Activated CD8-positive, alpha-beta memory T cell treated with anti-CD3 and anti-CD28 coated beads for 48 hours (primary cell): ENCODE measurements at regions not wholly inside any gene's neighbourhood (a gene's known extent, or its start where the extent isn't known, plus 50 kb on each side); places are given as distances from the start of the nearest gene placed in this dataset.

Source experiments
- DNase-seq, 3 experiments: peaks; one replicate each; pipeline ENCODE4 v3.0.0-alpha.2; 2020; ENCODE audit warnings: low read depth in 2 of 3, low spot score in 2 of 3

- DNase-seq, result no peak
Observed at GRCh38 chr13:59337070-59337469, 826.7 kb downstream of the DIAPH3 start.

DNA sequence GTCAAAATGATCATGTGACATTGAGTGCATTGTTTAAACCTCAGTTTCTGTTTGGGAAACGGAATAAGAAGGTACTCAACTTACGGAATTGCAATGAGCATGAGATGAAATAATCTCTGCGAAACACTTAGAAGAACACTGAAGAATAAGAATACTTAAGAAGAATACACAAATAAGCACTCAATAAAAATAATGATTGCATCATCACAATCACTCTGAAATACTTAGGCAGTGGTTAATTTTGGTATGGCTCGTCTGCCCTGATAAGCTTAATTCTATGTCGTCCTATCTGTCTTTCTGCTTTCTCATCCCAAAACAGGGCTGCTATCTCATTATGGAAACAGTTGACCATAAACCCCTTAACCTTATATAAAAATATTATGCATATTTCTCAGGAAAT is 823.6 kb downstream of the DIAPH3 start:
- DNase-seq, result no peak

GRCh38 chr13:59340581-59340980 is 823.1 kb downstream of the DIAPH3 start:
- no peak for DNase-seq

- no peak for DNase-seq
Observed at GRCh38 chr13:59342400-59342799, 821.3 kb downstream of the DIAPH3 start.

DNA sequence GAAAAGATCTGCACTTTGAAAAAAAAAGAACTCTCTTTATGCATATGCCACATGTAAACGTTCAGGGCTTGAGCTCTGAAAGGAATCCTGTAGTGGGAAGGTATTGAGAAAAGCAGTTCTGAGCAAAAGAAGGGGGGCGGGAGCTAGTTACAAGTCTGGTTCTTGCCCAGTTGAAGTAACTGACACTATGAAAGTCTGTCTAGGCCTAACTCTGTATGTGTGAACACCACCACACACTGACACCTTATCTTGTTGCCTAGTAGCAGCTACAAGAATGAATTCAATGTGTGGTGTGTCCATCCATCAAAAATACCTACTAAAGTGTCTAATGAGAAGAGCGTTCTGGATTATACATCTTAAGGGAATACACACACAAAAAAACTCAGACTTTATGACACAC is 820.6 kb downstream of the DIAPH3 start:
- no peak for DNase-seq

DNA sequence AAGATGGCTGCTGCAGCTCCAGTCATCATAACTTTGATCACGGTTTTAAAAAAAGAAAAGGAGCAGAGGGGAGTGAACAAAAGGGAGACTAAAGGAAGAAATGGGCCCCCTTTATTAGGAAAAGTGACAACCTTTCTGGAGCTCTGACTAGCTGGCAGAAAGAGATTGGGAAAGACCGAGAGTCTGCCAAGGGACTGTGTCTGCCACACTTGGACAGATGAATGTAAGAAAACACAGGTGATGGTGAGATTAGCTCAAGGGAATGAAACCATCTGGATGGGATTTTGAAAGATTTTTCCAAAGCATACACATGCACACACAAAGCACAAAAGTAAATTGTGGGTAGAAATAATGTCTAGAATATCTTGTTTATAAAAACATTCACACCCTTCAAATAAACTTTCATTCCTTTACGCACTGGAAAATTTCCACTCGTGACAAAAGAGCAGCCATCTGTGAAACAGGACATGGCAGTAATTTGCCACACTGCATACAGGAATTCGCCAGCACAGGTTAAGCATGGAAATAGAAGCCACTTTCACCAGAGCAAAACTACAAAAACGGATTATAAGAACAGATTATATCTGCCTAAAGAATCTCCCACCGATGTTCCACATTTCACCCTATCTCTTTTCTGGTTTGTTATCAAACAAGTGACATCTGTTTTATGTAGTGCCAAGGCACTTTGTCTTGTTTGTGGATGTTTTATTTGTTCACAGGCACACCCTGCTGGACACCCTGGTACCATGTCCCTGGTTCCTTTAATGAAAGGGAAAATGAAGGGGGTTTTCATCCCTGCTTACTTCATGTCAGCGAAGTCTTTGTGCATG is 819.5 kb downstream of the DIAPH3 start:
- DNase-seq, result no peak

DNA sequence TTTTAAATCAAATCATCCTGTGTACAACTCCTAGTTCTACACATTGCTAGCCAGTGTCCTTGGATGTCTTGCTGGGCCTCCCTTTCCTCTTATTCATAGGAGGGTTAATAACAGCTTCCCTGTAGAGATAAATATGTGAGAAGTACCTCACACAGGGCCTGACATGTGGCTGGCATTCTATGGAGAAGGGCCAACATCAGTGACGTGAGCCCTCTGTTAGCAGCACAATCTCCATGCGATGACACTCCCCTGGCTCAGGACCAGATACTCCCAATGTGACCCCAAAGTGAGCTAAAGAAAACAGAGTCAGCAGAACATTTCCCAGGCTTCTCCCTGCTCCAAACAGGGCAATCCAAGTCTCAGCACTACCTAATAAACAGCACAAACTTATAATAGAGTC is 818.4 kb downstream of the DIAPH3 start:
- DNase-seq, result no peak

DNA sequence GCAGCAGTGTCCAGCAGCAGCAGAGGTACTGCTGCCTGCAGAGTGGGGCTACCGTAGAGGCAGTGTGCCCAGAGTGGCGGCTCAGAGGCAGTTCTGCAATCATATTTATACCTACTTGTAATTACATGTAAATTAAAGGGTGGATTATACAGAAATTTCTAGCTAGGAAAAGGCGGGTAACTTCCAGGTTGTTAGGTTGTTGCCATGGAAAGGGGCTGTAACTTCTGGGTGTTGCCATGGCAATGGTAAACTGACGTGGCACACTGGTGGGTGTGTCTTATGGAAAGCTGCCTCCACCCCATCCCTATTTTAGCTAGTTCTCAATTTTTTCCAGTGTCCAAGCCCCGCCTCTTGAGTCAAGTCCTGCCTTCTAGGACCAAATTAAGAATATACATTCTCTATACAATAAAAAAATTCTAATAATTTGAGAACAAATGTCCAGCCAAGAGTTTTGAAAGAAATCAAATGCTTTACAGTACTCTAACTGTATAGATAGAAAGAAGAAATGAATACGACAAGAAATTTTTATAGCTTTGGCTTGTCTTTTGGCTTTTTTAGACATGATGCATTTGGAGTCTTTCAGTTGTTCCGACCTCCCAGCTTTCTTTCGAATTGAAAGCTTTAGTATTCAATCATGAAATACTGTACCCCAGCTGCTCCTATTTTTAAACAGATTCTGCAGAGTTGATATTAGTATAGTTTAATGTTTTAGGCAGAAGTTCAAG is 816.6 kb downstream of the DIAPH3 start:
- no peak for DNase-seq

GRCh38 chr13:59348617-59349016 is 815.1 kb downstream of the DIAPH3 start:
- no peak for DNase-seq

DNA sequence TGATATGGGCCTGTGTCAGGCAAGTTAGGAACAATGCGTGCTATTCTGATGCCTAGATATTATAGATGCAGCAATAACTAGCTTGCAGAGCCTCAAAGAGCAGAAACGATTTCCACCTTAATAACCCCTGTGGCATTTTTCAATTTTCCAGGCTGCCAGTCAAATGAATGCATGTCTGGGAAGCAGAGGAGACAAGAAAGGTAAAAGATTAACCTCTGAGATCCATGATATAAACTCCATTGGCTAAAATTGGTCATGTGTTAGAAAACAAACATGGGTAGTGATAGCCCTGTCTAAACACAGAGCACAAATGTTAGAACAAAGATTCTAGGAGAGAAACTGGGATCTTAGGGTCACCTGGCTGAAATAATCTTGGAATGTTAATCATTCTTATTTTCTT is 811.1 kb downstream of the DIAPH3 start:
- DNase-seq, result no peak

GRCh38 chr13:59354665-59355369 is 808.9 kb downstream of the DIAPH3 start:
- DNase-seq, result no peak

GRCh38 chr13:59356607-59357006 is 807.1 kb downstream of the DIAPH3 start:
- DNase-seq, result no peak

DNA sequence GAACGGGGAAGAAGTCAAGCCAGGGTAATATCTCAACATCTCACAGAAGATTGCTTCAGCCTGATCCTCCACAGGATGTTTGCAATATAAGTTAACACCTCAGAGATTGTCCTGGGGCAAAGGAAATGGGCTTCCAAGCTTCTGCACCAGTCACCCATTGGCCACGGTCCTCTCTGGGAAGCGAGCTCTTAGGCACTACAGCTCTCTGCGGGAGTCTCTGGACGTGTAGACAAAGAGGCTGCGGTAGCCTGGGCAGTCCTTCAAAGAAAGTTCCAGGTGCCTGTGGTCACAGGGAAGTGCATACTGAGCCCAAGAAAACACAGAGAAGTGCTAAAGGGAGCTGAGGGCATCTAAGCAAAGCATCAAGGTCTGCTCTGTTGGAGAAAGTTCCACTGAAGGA is 805.7 kb downstream of the DIAPH3 start:
- DNase-seq, result no peak

DNA sequence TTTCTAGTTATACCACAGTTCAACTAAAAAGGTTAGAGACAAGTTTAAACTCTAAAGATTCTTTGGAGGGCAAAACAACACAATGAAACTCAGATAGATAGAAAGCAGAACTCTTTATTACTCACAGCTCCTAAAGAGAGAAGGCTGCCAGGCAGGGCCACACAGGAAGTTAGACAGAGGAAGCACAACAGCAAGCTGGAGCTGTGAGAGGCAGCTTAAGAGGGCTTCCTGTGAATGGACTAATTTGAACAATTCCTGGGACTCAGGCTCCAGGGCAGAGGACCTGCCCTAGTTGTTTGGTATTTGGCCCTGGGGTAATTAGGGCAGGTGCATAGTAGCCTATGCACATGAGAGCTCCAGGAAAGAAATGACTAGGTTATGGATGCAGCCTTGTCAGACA is 803.6 kb downstream of the DIAPH3 start:
- DNase-seq, result no peak

- no peak for DNase-seq
Observed at GRCh38 chr13:59360916-59361315, 802.8 kb downstream of the DIAPH3 start.

DNA sequence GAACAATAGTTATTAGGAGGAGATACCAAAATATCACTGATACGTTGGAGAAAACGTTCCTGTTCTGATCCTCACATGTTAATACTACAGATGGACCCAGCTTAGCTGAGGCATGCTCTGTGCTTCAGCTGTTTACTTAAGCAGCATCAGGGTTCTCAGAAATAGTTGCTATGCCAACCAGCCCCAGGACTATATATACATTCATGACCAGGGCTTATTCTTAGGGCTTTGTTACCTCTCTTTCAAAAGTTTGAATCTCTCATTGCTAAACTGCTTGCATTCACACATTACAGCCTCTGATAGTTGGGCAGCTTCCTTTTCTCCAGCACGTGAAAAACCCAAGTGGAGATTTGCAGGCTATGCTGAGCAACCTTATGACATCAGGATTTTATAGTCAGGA is 800.4 kb downstream of the DIAPH3 start:
- no peak for DNase-seq

GRCh38 chr13:59363947-59364346 is 799.8 kb downstream of the DIAPH3 start:
- DNase-seq, result no peak

DNA sequence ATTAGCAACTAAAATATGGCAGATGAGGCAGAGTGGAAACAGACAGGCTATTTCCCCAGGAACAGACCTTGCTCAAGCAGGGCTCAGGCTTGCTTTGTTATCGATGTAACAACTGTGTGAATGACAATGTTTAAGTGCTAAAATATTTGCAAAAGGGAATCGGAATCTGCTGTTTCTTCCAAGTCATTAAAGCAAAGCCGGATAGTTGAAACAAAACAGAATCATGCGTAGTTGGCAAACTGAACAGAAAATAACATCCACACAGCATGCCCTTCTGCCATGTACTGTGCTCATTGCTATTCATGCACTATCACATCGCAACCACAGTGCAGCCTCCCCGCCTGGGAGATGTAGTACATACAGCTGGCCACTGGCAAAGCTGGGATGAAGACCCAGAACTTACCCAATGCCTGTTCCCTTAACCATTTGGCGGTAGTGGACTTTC is 799.1 kb downstream of the DIAPH3 start:
- DNase-seq, result no peak

- no peak for DNase-seq
Observed at GRCh38 chr13:59367467-59367866, 796.3 kb downstream of the DIAPH3 start.

GRCh38 chr13:59367904-59368303 is 795.8 kb downstream of the DIAPH3 start:
- DNase-seq, result no peak

GRCh38 chr13:59368693-59369092 is 795.0 kb downstream of the DIAPH3 start:
- DNase-seq, result no peak

- DNase-seq, result no peak
Observed at GRCh38 chr13:59371229-59371628, 792.5 kb downstream of the DIAPH3 start.
